ENCODE measurements at regions not wholly inside any gene's neighbourhood (a gene's known extent, or its start where the extent isn't known, plus 50 kb on each side); places are given as distances from the start of the nearest gene placed in this dataset.

- TF ChIP-seq, protein P1, sequence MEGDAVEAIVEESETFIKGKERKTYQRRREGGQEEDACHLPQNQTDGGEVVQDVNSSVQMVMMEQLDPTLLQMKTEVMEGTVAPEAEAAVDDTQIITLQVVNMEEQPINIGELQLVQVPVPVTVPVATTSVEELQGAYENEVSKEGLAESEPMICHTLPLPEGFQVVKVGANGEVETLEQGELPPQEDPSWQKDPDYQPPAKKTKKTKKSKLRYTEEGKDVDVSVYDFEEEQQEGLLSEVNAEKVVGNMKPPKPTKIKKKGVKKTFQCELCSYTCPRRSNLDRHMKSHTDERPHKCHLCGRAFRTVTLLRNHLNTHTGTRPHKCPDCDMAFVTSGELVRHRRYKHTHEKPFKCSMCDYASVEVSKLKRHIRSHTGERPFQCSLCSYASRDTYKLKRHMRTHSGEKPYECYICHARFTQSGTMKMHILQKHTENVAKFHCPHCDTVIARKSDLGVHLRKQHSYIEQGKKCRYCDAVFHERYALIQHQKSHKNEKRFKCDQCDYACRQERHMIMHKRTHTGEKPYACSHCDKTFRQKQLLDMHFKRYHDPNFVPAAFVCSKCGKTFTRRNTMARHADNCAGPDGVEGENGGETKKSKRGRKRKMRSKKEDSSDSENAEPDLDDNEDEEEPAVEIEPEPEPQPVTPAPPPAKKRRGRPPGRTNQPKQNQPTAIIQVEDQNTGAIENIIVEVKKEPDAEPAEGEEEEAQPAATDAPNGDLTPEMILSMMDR (optimal IDR thresholded peaks at IDR 0.05 in 1 of 3, IDR thresholded peaks at IDR 0.05 in 1 of 3, conservative IDR thresholded peaks at IDR 0.05 in 1 of 3; ENCODE audit: extremely low read depth in 1 of 3, insufficient read depth in 2 of 3, low read length in 3 of 3), result no peak
- TF ChIP-seq EZH2 (IDR thresholded peaks at IDR 0.05; ENCODE audit: low read length), result no peak
These were observed 427.8 kb upstream of the NOVA1 start for GRCh38 chr14:27025648-27026047.

Measured in keratinocyte (primary cell).